Cardiac septum (tissue), 1 donor: ENCODE measurements at regions not wholly inside any gene's neighbourhood (a gene's known extent, or its start where the extent isn't known, plus 50 kb on each side); places are given as distances from the start of the nearest gene placed in this dataset.

ENCODE experiments used
- DNase-seq: peaks from one replicate; pipeline ENCODE4 v3.0.0-alpha.2; 2020; ENCODE audit warnings: low spot score
- intact Hi-C: fragments of 100-400 bp; cut with DNase I; formaldehyde crosslinking; loops from one replicate; pipeline ENCODE4 v1.14.0; 2022
- donor health status: DM: no; HTN: no; CAD: no.

- intact Hi-C loops, result no loop called here
- no peak for DNase-seq
Observed at GRCh38 chr3:164478323-164478722, 600.0 kb downstream of the SI start.

GRCh38 chr3:164477403-164477802 is 600.9 kb downstream of the SI start:
- intact Hi-C loops, result no loop called here
- DNase-seq, result no peak

GRCh38 chr3:164476631-164477030 is 601.7 kb downstream of the SI start:
- intact Hi-C loops, result no loop called here
- no peak for DNase-seq

GRCh38 chr3:164470471-164470870 is 607.8 kb downstream of the SI start:
- intact Hi-C loops, result no loop called here

GRCh38 chr3:164468055-164468454 is 610.2 kb downstream of the SI start:
- intact Hi-C loops, result no loop called here
- no peak for DNase-seq

More at GRCh38 chr3:164470471-164470870, 607.8 kb downstream of the SI start:
- DNase-seq, result no peak

GRCh38 chr3:164467007-164467406 is 611.3 kb downstream of the SI start:
- intact Hi-C loops, result no loop called here
- no peak for DNase-seq

- intact Hi-C loops, result no loop called here
- no peak for DNase-seq
Observed at GRCh38 chr3:164465172-164465571, 613.1 kb downstream of the SI start.

GRCh38 chr3:164460851-164461250 is 617.4 kb downstream of the SI start:
- intact Hi-C loops, result no loop called here
- no peak for DNase-seq

- no peak for DNase-seq
- intact Hi-C loops, result no loop called here
Observed at GRCh38 chr3:164459521-164460151, 618.7 kb downstream of the SI start.

- DNase-seq, result no peak
- intact Hi-C loops, result no loop called here
Observed at GRCh38 chr3:164458986-164459385, 619.3 kb downstream of the SI start.

- DNase-seq, result no peak
- intact Hi-C loops, result no loop called here
Observed at GRCh38 chr3:164453714-164454113, 624.6 kb downstream of the SI start.

GRCh38 chr3:164452707-164453106 is 625.6 kb downstream of the SI start:
- intact Hi-C loops, result no loop called here
- no peak for DNase-seq

GRCh38 chr3:164451072-164451910 is 627.0 kb downstream of the SI start:
- no peak for DNase-seq
- intact Hi-C loops, result no loop called here

- no peak for DNase-seq
- intact Hi-C loops, result no loop called here
Observed at GRCh38 chr3:164450276-164450905, 627.9 kb downstream of the SI start.

GRCh38 chr3:164419220-164419619 is 659.1 kb downstream of the SI start:
- no peak for DNase-seq
- intact Hi-C loops, result no loop called here

- no peak for DNase-seq
- intact Hi-C loops, result no loop called here
Observed at GRCh38 chr3:164418414-164418813, 659.9 kb downstream of the SI start.

GRCh38 chr3:164417955-164418354 is 660.3 kb downstream of the SI start:
- no peak for DNase-seq
- intact Hi-C loops, result no loop called here

GRCh38 chr3:164416491-164417222 is 661.6 kb downstream of the SI start:
- intact Hi-C loops, result no loop called here
- no peak for DNase-seq

- intact Hi-C loops, result no loop called here
- DNase-seq, result no peak
Observed at GRCh38 chr3:164408326-164408725, 670.0 kb downstream of the SI start.

GRCh38 chr3:164407111-164407510 is 671.2 kb downstream of the SI start:
- DNase-seq, result no peak
- intact Hi-C loops, result no loop called here
